ENCODE measurements at regions not wholly inside any gene's neighbourhood (a gene's known extent, or its start where the extent isn't known, plus 50 kb on each side); places are given as distances from the start of the nearest gene placed in this dataset.

DNA sequence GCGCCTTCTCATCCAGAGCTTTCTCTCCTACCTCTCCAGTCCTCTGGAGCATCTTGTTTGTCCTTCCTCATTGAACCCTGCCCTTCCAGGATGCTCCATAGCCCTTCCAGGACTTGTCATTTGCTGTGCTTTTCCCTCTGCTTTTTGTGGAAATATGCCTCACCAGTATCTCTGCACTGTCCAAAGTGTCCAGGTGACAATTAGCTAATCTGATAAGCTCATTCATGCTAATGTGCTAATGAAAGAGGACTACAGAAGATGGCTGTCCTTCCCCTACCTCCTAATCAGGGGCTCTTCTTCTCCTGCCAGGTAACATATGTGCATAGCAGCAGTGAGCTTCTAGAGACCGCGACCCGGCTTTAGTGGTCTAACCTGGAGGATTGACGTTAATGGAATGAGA, 58.4 kb upstream of the OTX2 start:
- DNase-seq = no peak

DNA sequence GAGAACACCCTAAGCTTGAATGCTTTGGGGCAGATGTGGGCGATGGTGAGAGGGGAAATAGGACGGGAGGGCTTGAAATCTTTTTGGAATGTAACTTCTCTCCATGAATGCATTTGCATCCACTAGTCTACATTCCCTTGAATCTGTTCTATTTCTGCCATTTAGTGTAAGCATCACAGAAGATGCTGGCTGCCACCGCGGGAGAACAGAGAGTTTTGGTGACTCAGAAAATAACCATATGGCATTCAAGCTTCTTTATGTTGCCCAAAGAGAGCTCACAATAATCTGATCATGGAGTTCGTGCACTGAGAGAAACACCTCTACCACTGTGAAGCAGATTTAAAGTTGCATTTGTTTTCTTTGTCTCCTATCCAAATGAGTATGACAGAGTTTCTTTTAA, 52.6 kb upstream of the OTX2 start:
- DNase-seq = no peak

DNA sequence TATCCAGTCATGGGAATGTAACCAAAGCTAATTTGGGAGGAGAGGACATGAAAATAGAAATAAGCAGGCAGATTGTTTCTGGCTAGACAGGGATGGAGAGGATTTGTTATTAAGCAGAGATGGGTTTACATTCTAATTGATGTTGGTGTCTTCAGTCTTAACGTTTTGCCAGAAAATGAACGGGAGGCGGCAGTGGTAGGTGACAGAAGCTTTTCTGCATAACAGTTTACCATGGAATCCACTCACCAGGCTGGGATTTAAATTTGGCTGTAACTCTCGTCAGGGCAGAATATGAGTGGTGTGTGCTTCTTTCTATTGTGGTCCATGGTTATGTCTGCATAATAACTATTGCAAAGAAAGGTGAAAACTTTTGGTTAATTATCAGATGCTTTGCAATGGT, 50.2 kb upstream of the OTX2 start:
- DNase-seq = no peak

Measured in right lung (tissue), 2 donors.